ENCODE measurements at regions not wholly inside any gene's neighbourhood (a gene's known extent, or its start where the extent isn't known, plus 50 kb on each side); places are given as distances from the start of the nearest gene placed in this dataset.

DNA sequence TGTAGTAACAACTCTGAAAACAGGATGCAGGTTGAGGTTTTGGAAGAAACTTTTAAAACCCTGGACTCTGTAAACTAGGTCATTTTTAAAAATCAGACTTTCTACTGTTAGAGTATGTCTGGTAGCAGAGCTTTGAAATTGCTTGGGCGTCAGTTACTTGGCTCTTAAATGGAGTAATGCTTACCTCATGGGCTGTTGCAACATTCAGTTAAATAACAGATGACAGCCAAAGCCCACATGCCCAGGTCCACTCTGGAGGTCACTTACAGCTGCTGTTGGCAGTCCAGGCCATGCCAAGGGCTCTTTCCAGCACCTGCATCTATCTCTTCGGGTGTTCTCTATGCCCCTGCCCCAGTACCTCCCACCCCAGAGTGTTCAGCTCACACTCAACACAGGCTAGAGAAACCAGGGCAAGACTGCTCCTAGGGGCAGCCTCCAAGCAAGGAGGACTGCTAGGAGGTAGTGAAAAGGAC lies 96.4 kb downstream of the BANF2 start:
- no peak for DNase-seq (ENCODE audit: insufficient read length, low spot score)
- FAIRE-seq, result no peak

DNA sequence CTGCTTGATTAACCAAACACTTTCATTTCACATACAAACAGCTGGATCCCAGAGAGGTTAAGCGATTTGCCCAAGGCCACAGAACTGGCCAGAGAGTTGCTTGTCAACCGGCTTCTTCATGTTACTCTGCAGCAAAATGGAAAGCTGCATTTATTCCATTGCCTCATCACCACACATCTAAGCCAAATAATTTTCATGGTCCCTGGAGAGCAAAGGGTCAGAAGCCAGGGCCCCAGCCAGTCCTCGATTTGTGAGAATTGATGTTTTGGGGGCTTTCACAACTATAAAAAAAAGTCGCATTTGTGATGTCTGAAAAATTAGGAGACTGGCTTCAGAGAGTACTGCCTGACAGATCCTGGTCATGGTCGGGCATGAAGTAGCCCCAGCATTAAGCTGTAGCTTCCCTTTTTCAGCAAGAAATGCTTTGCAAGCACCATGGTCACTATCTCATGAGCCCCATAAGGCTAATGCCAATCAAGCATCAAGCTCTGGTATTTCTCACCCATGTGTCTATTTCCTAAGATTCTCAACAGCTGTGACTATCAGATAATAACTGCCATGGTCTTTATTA lies 95.8 kb downstream of the BANF2 start:
- FAIRE-seq, result no peak
- no peak for DNase-seq (ENCODE audit: insufficient read length, low spot score)

DNA sequence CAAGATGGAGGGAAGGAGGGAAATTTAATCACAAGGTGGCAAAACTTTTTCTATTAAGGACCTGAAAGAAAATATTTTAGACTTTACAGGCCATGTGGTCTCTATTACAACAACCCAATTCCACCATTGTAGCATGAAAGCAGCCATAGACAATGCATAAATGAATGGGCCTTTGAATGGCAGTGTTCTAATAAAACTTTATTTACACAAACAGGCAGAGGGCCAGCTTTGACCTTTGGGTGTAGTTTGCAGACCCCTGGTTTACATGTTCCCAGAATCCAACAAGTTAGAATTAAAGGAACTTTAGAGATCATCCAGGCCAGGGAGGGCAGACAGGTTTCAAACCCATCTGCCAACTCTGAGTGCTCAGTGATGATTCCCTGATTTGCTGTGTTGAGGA lies 95.2 kb downstream of the BANF2 start:
- FAIRE-seq (no peak), DNase-seq (ENCODE audit: insufficient read length, low spot score) (no peak)

DNA sequence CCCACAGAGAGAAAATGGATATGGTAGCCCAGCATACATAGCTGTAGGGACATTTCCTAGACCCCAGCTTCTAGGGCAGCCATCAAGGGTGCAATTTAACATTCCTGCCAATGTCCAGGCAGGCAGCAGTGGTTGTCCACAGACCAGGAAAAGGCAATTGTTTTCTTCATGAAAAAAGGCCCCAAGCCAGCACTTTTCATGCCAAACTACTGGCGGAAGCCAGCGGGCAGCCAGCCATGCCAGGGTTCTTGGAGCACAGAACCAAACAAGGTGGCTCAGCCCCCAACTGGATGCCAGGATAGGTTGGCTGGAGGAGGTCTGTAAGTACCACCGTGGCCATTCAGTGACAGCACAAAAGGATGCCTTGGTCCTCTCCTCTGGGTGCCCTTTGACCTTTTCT lies 94.6 kb downstream of the BANF2 start:
- DNase-seq (ENCODE audit: insufficient read length, low spot score) (no peak), FAIRE-seq (no peak)

DNA sequence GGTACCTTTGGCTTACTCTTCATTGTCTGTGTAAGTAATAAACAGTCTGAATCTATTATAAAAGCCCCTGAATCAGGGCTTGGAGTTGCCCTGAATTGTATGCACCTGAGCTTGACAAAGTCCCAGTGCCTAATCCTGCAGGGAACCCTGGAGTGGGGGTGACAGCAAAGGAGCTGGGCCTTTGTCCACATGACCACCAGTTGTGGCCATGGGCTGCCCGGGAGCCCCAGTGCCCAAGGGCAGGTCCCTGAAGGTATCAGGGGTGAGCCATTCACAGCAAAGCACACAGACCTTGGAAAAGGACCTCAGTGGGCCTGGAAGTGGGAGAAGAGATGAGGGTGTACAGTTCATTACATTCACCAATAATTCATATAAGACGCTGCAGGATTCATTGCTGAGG lies 94.2 kb downstream of the BANF2 start:
- no peak for FAIRE-seq
- DNase-seq (ENCODE audit: insufficient read length, low spot score), result no peak

DNA sequence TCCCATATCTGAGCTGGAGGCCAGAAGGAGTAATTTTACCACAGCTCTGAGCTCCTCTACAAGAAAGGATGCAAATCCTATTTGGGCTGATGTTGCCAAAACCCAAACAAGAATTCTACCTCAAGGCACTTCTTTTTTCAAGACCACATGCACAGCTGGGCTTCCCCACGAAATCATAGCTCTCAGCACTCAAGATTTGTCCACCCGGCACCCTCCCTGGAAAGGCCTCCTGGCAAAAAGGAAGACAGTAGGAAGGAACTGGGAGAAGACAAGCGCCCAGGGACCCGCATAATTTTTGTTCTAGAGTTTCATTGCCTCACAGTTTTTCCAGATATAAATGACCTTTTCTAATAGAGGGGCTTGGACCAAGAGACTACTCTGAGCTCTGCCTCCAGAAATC lies 90.5 kb downstream of the BANF2 start:
- FAIRE-seq, result no peak
- no peak for DNase-seq (ENCODE audit: insufficient read length, low spot score)

DNA sequence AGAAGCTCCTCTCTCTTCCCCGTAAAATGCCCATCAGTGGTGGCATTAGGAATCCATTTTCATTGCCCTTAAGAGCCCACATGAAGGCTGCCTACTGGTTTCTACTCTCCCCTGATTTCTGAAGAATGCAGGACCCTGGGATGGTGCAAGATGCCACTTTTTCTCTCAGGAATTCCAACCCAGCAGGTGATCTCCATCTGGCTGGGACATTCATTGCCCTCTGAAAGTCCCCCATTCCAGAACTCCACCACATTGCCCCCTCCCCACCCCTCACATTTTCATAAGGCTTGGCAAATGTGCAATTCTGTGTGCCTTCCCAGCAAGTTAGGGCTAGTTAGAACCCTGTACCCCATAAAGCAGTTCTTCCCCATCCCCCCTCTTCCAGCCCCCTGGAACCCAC lies 88.0 kb downstream of the BANF2 start:
- DNase-seq (ENCODE audit: insufficient read length, low spot score) (no peak), FAIRE-seq (no peak)

DNA sequence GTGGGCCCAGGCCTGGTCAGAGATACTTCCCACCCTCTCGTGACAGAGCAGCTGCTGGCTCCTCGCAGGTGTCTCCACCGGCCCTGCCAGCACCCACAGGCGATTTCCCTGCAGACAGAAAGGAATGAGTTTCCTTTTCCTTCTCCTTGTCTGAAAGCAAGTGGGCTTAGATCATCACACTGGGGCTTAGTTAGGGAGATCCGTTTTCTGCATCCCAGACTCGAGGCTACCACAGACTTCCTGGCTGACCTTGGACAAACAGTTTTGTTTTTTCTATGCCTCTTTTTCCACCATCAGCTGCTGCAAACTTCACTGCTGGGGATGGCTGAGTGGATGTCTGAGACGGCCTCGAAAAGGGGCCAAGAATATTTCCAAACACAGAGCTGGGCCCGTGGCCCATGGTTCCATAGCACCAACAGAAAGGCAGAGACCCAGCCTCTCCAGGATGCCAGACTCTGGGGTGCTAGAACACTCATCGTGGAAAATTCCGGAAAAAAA lies 86.5 kb downstream of the BANF2 start:
- FAIRE-seq (no peak), DNase-seq (ENCODE audit: insufficient read length, low spot score) (no peak)

Measured in GM19239 (cell line).